Thyroid gland (tissue), 4 donors: ENCODE measurements at regions not wholly inside any gene's neighbourhood (a gene's known extent, or its start where the extent isn't known, plus 50 kb on each side); places are given as distances from the start of the nearest gene placed in this dataset.

Experiments used
- DNase-seq, 2 donors: peaks; one replicate each; pipeline ENCODE4 v3.0.0-alpha.2; 2019
- H3K27ac ChIP-seq, 3 donors: fragments of 200-600 bp; sonication (generic); 1 replicate in 2 of 3; 2 replicates in 1 of 3; pipeline ENCODE4 v1.5.1; 2016 to 2019; ENCODE audit warnings: mild to moderate bottlenecking in 1 of 3, moderate library complexity in 1 of 3
- H3K27me3 ChIP-seq: fragments of 200-600 bp; sonication (generic); one replicate; pipeline ENCODE4 v1.5.1; 2019
- H3K36me3 ChIP-seq, 2 donors: fragments of 200-600 bp; sonication (generic); one replicate each; pipeline ENCODE4 v1.5.1; 2016 to 2019
- H3K4me1 ChIP-seq, 2 donors: fragments of 200-600 bp; sonication (generic); one replicate each; pipeline ENCODE4 v1.5.1; 2017 to 2019
- H3K4me3 ChIP-seq, 3 donors: fragments of 200-600 bp; sonication (generic); replicated peaks in 1 of 3; 1 replicate in 2 of 3; 2 replicates in 1 of 3; pipeline ENCODE4 v1.5.1; 2016; ENCODE audit warnings: mild to moderate bottlenecking in 1 of 3
- H3K9me3 ChIP-seq: fragments of 200-600 bp; sonication (generic); one replicate; pipeline ENCODE4 v1.5.1; 2017
- POLR2A ChIP-seq, 2 donors: fragments of 450-650 bp; IDR thresholded peaks; one replicate each; pipeline ENCODE4 v1.6.1; 2017; ENCODE audit warnings: antibody characterized with exemption in 2 of 2, mild to moderate bottlenecking in 2 of 2, moderate library complexity in 1 of 2
- WGBS, 2 donors: methylation state at CpG; one replicate each; pipeline ENCODE4 v1.1.5; 2017; 5-methylcytosine and 5-hydroxymethylcytosine counted together
- intact Hi-C: fragments of 100-400 bp; cut with DNase I; formaldehyde crosslinking; loops from one replicate; pipeline ENCODE4 v1.15.1; 2023
- TF ChIP-seq, protein P1 (sequence below), 6 experiments: fragments of 200-600 bp in 3 of 6; fragments of 450-650 bp in 3 of 6; sonication (generic) in 3 of 6; IDR thresholded peaks; one replicate each; pipeline ENCODE4 v1.5.1; 2016 to 2019; ENCODE audit warnings: antibody characterized with exemption in 6 of 6, mild to moderate bottlenecking in 2 of 6, inconsistent platforms in 1 of 6, moderate library complexity in 1 of 6

DNA sequence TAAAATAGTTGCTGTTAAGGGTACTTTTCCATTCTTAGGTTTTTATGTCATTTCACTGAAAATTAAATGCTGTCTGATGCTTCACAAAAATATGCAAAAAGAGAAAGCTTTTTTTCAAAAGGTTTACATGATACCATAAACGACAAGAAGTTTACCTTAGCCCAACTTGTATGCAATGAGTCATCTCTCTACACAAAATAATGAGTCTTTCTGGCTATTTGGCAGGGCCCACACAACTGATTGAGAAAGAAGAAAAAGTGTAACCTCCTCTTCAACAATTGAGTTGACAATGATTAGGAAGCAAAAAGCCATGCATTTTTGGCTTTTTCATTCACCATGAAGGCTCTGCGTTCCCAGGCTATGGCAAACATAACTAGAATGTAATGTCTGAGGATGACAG, 165.4 kb upstream of the CPNE8 start:
- WGBS, 2 donors: 81 to 84% methylated on average over 2 of the region's 2 CpGs
- intact Hi-C loops: no loop called here
- Histone ChIP-seq H3K27ac (no peak overlapping the region), H3K9me3 (no peaks in the 10 kb centered on the region), H3K4me3 (no peak overlapping the region), H3K36me3 (no peaks in the 10 kb centered on the region), H3K27me3 (no peaks in the 10 kb centered on the region), H3K4me1 (no peaks in the 10 kb centered on the region)
- DNase-seq: no peak
- TF ChIP-seq, protein P1, sequence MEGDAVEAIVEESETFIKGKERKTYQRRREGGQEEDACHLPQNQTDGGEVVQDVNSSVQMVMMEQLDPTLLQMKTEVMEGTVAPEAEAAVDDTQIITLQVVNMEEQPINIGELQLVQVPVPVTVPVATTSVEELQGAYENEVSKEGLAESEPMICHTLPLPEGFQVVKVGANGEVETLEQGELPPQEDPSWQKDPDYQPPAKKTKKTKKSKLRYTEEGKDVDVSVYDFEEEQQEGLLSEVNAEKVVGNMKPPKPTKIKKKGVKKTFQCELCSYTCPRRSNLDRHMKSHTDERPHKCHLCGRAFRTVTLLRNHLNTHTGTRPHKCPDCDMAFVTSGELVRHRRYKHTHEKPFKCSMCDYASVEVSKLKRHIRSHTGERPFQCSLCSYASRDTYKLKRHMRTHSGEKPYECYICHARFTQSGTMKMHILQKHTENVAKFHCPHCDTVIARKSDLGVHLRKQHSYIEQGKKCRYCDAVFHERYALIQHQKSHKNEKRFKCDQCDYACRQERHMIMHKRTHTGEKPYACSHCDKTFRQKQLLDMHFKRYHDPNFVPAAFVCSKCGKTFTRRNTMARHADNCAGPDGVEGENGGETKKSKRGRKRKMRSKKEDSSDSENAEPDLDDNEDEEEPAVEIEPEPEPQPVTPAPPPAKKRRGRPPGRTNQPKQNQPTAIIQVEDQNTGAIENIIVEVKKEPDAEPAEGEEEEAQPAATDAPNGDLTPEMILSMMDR (IDR thresholded peaks at IDR 0.05): no peak
- TF ChIP-seq POLR2A (IDR thresholded peaks at IDR 0.05): no peak

DNA sequence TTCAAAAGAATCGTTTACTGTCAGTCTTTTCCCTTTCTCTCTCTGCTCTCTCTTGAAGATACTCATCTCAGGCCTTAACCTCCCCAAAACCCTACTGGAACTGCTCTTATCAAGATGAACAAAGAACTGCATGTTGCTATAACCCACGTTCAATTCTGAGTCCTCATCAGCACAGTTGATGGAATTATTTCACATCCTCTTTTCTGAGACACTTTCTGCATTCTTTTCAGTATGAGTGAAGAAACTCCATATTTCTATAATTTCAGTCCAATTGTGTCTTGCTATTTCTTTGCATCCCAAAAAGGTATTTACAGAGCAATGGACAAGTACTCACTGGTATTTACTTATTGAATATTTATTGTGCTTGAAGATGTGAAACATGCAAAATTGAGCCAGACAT, 160.1 kb upstream of the CPNE8 start:
- H3K4me1 ChIP-seq: no peaks in the 10 kb centered on the region
- TF ChIP-seq, protein P1 (IDR thresholded peaks at IDR 0.05): no peak
- TF ChIP-seq POLR2A (IDR thresholded peaks at IDR 0.05): no peak
- 44 to 47% methylated on average over 2 of the region's 2 CpGs for WGBS, 2 donors
- H3K27ac ChIP-seq: no peak overlapping the region
- H3K27me3 ChIP-seq: no peaks in the 10 kb centered on the region
- H3K4me3 ChIP-seq: no peak overlapping the region
- no peaks in the 10 kb centered on the region for H3K9me3 ChIP-seq
- H3K36me3 ChIP-seq: no peaks in the 10 kb centered on the region
- DNase-seq: no peak
- intact Hi-C loops: no loop called here

DNA sequence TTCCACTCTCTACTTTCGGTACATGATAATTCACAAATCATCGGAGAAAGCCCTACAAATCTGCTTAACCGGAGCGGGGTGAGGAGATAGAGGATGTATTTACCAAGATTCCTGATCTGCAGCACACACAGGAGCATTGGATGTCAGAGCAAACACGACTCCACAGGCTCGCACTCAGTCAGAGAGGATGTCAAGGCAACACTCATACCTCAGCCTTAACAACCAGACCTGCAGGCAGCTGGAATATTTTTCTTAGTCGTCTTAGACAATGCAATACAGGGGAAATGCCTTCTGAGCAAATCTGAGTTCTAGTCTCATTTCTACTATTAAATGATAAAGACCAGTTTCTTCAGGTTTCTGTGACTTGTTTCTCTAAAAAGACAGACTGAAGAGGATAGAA, 159.3 kb upstream of the CPNE8 start:
- H3K27me3 ChIP-seq: no peaks in the 10 kb centered on the region
- H3K4me1 ChIP-seq: no peaks in the 10 kb centered on the region
- intact Hi-C loops: no loop called here
- H3K36me3 ChIP-seq: no peaks in the 10 kb centered on the region
- WGBS, 2 donors: 41 to 45% methylated on average over 7 of the region's 7 CpGs
- H3K4me3 ChIP-seq: no peak overlapping the region
- no peaks in the 10 kb centered on the region for H3K9me3 ChIP-seq
- no peak for DNase-seq
- TF ChIP-seq, protein P1 (IDR thresholded peaks at IDR 0.05): no peak
- no peak for TF ChIP-seq POLR2A (IDR thresholded peaks at IDR 0.05)
- H3K27ac ChIP-seq: no peak overlapping the region

DNA sequence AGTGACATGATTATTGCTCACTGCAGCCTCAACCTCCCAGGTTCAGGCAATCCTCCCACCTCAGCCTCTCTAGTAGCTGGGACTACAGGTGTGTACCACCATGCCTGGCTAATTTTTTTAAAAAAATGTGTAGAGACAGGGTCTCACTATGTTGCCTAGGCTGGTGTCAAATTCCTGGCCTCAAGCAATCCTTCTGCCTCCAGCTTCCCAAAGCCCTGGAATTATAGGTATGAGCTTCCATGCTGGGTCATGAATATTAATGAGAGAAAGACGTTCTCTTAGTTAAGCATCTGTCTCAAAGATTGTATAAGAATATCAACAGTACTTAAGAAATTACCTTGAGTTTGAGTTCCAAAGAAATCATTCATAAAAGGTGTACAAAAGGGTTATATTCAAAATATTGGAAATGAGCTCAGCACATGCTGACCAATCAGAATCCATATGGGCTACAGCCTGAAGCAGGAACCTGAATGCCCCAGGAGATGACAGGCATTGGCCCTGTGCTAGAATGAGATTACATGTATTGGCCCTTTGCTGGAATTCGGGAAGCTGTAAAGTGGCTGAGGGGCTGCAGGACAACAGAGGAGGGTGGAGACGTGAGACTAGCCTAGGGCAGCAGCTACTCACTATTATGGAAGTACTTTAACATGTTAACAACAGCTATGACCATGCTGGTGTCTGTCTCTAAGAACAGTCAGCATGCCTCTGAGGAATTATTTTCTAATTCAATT, 157.0 kb upstream of the CPNE8 start:
- Histone ChIP-seq H3K9me3 (no peaks in the 10 kb centered on the region), H3K36me3 (no peaks in the 10 kb centered on the region), H3K4me3 (no peak overlapping the region), H3K27ac (no peak overlapping the region), H3K4me1 (no peaks in the 10 kb centered on the region), H3K27me3 (no peaks in the 10 kb centered on the region)
- TF ChIP-seq, protein P1 (IDR thresholded peaks at IDR 0.05): no peak
- no peak for TF ChIP-seq POLR2A (IDR thresholded peaks at IDR 0.05)
- no peak for DNase-seq
- intact Hi-C loops: no loop called here
- 59 to 73% methylated on average over 3 of the region's 3 CpGs for WGBS, 2 donors

DNA sequence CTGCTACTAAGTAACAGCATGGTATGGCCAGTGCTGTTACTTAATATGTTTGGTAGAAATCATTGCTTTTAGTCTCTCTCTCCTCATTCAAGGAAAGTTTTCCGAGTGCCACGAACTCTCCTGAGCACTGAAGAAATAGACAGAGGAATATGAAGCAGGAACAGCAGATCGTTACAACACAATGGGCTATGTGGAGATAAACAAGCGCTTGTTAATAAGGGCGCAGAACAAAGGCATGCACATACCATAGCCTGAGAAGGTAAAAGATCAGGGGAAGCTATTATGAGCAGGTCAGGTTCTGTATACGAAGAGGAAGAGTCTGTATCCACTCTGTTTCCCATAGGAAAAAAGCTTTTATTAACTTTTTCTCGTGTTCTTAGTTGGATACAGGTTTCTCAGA, 156.2 kb upstream of the CPNE8 start:
- intact Hi-C loops: no loop called here
- H3K4me1 ChIP-seq: no peaks in the 10 kb centered on the region
- no peaks in the 10 kb centered on the region for H3K36me3 ChIP-seq
- DNase-seq: no peak
- no peaks in the 10 kb centered on the region for H3K9me3 ChIP-seq
- H3K4me3 ChIP-seq: no peak overlapping the region
- TF ChIP-seq POLR2A (IDR thresholded peaks at IDR 0.05): no peak
- TF ChIP-seq, protein P1 (IDR thresholded peaks at IDR 0.05): no peak
- no peaks in the 10 kb centered on the region for H3K27me3 ChIP-seq
- no peak overlapping the region for H3K27ac ChIP-seq
- WGBS, 2 donors: 81 to 89% methylated on average over 7 of the region's 7 CpGs
